PC-9 (cell line): ENCODE measurements at regions not wholly inside any gene's neighbourhood (a gene's known extent, or its start where the extent isn't known, plus 50 kb on each side); places are given as distances from the start of the nearest gene placed in this dataset.

Experiments
- EZH2 ChIP-seq: fragments of 200-600 bp; sonication (generic); IDR thresholded peaks from 2 replicates; pipeline ENCODE4 v1.8.0; 2017; ENCODE audit warnings: antibody characterized with exemption, low read depth
- TF ChIP-seq, protein P1 (sequence below): fragments of 200-600 bp; sonication (generic); conservative IDR thresholded peaks from 2 replicates; pipeline ENCODE4 v1.6.1; 2017; ENCODE audit warnings: mixed run types, antibody characterized with exemption, mild to moderate bottlenecking, moderate library complexity

DNA sequence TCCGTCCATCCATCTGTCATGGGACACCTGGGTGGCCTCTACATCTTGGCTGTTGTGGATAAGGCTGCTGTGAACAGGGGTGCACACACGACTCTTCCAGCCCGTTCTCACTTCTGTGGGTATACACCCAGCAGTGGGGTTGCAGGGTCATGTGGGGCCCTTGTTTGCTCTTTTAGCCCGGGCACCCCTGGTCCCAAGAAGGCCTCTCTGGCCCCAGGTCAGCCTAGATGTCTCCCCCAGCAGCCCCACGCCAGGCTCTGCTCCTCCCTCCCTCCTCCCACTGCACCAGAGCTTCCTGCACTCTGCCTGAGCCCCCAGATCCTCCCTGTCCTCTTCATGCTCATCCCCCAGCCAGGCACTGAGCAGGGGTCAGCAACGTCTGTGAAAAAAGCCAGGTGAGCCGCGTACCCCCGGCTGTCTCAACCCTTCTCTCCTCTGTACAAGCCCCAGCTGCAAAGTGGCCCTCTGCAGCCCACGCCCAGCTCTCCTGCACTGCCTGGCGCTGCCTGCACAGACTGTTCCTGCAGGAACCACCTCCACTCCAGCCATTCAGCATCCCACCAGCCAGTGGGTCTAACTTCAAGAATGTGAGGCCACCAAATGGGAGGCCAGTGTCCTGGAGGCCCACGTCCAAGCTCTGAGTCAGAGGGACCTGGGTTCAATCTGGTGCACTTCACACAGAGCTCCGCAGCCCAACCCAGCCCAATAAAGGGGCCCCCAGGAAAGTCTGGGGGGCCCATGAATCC, 1508.9 kb downstream of the BRD1 start:
- TF ChIP-seq, protein P1, sequence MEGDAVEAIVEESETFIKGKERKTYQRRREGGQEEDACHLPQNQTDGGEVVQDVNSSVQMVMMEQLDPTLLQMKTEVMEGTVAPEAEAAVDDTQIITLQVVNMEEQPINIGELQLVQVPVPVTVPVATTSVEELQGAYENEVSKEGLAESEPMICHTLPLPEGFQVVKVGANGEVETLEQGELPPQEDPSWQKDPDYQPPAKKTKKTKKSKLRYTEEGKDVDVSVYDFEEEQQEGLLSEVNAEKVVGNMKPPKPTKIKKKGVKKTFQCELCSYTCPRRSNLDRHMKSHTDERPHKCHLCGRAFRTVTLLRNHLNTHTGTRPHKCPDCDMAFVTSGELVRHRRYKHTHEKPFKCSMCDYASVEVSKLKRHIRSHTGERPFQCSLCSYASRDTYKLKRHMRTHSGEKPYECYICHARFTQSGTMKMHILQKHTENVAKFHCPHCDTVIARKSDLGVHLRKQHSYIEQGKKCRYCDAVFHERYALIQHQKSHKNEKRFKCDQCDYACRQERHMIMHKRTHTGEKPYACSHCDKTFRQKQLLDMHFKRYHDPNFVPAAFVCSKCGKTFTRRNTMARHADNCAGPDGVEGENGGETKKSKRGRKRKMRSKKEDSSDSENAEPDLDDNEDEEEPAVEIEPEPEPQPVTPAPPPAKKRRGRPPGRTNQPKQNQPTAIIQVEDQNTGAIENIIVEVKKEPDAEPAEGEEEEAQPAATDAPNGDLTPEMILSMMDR: no peak
- TF ChIP-seq EZH2: no peak
